HG03565 (cell line): ENCODE measurements at regions not wholly inside any gene's neighbourhood (a gene's known extent, or its start where the extent isn't known, plus 50 kb on each side); places are given as distances from the start of the nearest gene placed in this dataset.
A peak's percentile ranks its signal among the peaks of the same experiment; 100 is the strongest.
"Not testable (repeated sequence)": the region's sequence is repeated elsewhere in the genome, so short reads cannot be mapped to it uniquely, and the experiment has no call there.

Source experiments
- ATAC-seq: cut with Tn5 transposase; IDR thresholded peaks from one replicate; pipeline ENCODE4 v1.9.1; 2021; ENCODE audit warnings: mild to moderate bottlenecking, moderate library complexity; ENCODE audit not compliant: unreplicated experiment

- ATAC-seq: not testable (repeated sequence)
Measured at GRCh38 chr6:67804808-67805207, 830.3 kb upstream of the ADGRB3 start.

DNA sequence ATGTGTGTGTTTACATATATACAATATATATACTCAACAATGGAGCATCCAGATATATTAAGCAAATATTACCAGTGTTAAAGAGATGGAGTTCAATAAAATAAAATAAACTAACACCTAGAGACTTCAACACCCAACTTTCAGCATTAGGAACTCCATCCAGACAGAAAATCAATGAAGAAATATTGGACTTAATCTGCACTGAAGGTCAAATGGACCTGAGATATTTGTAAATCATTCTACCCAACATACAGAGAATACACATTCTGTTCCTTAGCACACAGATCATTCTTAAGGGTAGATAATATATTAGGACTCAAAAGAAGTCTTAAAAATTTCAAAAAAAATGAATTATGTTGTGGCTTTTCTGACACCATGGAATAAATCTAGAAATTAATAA, 832.3 kb upstream of the ADGRB3 start:
- no peak for ATAC-seq

- no peak for ATAC-seq
Measured at GRCh38 chr6:67792996-67793395, 842.1 kb upstream of the ADGRB3 start.

DNA sequence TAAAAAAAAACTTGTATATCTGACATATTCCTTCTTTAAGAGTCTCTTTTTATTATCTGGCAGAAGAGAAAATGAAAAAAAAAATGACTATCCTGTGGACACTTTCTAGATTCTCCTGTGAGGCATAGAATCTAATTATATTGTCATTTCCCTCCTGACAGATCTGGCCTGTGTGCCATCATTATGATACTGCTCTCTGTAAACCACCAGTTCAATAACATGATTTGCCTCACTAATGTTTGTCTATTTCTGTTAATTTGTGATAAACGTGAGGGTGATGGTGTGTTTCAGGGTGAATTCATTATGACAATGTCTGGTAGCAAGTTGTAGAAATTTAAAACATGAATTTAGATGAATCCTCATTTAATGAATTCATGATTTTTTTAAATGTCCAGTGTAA, 844.5 kb upstream of the ADGRB3 start:
- ATAC-seq: no peak

DNA sequence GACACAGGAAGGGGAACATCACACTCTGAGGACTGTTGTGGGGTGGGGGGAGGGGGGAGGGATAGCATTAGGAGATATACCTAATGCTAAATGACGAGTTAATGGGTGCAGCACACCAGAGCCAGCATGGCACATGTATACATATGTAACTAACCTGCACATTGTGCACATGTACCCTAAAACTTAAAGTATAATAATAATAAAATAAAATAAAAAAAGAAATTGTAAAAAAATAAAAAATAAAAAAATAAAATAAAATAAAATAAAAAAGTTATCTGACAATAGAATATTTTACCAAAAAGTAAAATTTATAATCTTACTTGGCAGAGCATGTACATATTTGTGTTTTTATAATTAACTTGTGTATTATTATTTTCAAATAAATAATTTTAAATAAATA, 848.0 kb upstream of the ADGRB3 start:
- not testable (repeated sequence) for ATAC-seq

- no peak for ATAC-seq
Measured at GRCh38 chr6:67779876-67780275, 855.2 kb upstream of the ADGRB3 start.

DNA sequence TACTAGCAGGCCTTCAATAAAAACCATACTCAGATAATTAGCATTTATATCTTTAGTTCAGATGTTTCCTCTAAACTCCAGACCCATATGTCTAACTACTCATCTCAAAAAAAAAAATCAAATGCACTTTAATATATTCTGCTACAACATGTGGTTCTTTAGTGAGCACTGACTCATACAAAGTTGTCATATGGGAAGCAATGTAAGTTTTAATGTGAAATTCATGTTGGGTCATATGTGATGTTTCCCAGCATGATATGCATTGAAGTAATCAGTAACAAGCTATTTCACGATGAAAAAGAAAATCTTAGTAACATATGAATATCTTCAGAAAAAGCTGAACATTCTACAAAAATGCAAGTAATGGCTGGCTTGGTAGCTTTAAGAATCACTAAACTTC, 859.7 kb upstream of the ADGRB3 start:
- no peak for ATAC-seq

DNA sequence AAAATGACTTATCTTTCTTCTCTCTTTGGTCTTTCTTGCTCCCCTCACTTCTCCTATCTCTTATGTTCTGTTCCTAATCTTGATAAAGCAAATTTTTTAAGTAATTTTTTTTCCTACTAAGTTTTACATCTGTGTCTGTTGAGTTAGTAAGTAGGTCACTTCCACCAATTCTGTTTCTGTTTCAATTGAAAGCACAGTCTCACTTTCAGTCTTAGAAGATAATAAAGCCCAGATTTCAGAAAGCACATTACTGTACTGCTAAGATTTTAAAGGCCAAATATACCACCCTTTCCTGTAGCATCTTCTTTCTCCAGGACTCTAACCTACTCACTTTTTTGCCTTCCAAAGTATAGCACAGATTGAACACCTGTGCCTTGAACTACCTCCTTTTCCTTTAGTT, 866.1 kb upstream of the ADGRB3 start:
- peak; percentile 83 for ATAC-seq

DNA sequence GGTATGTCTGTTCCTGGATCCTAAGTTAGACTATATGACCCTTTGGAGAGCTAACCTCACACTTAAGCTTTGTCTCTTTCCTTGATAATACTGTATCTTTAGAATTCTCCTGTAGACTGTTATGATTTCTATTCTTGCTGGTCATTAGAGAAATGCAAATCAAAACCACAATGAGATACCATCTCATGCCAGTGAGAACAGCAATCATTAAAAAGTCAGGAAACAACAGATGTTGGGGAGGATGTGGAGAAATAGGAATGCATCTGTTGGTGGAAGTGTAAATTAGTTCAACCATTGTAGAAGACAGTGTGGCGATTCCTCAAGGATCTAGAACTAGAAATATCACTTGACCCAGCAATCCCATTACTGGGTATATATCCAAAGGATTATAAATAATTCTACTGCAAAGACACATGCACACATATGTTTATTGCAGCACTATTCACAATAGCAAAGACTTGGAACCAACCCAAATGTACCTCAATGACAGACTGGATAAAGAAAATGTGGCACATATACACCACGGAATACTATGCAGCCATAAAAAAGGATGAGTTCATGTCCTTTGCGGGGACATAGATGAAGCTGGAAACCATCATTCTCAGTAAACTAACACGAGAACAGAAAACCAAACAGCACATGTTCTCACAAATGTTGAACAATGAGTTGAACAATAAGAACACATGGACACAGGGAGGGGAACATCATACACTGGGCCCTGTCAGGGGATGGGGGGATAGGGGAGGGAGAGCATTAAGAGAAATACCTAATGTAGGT, 867.8 kb upstream of the ADGRB3 start:
- ATAC-seq: not testable (repeated sequence)

- ATAC-seq: no peak
Measured at GRCh38 chr6:67766057-67766456, 869.0 kb upstream of the ADGRB3 start.

- no peak for ATAC-seq
Measured at GRCh38 chr6:67759001-67759400, 876.1 kb upstream of the ADGRB3 start.

DNA sequence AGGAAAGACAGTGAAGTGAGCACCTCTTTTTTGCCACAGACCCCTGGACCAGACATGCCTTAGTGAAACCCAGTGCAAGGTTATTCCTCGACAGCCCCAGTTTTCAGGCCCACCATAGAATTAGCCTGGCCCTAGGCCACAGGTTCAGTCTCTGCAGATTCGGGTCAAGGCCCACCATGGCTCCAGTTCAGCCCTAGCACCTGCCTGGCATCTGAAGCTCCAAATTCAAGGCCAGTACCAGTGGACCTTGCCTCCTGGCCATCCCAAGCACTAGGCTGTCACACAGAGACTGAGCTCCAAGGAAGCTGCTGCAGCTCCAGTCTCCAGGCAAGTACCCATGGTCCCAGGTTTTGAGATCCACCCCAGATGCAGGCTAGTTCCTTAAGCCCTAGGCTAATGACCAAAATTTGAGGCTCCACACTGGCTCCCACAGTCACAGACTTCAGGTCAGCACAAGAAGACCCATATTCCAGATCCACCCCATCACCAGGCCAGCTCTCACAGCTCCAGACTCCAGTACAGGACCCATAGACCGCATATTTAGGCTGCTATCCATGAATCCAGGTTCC, 877.5 kb upstream of the ADGRB3 start:
- no peak for ATAC-seq

DNA sequence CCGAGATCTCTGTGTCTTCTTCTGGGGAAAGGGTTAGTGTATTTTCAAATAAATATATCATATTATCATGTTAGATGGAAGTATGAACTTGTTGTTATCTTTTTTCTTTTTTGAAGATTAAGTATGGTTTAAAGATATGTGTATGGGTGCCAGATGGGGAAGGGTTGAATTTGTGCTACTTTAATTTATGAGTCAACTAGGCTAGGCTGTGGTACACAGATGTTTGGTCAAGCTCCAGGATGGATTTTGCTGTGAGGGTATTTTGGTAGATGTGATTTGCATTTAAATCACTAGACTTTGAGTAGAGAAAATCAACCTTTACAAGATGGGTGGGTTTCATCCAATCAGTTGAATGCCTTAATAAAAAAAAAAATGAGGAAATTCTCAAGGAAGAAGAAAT, 886.6 kb upstream of the ADGRB3 start:
- ATAC-seq: no peak

GRCh38 chr6:67736816-67737215, 898.3 kb upstream of the ADGRB3 start:
- ATAC-seq: no peak

DNA sequence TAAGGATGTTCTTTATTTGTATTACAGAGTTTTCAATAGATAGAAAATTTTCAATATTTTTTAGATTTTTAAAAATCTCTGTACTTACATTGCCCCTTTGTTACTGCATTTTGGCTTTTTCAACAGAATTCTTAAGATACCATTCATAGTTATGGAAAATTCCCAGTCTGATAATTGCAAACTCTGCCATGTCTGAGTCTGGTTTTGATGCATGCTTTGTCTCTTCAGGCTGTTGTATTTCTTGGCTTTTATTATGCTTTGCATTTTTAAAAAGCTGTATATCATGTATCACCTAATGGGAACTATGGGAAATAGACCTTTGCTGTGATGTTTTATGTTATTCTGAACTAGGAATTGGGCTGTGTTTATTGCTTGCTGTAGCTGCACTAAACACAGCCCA, 898.9 kb upstream of the ADGRB3 start:
- no peak for ATAC-seq

GRCh38 chr6:67735623-67736022, 899.5 kb upstream of the ADGRB3 start:
- no peak for ATAC-seq

DNA sequence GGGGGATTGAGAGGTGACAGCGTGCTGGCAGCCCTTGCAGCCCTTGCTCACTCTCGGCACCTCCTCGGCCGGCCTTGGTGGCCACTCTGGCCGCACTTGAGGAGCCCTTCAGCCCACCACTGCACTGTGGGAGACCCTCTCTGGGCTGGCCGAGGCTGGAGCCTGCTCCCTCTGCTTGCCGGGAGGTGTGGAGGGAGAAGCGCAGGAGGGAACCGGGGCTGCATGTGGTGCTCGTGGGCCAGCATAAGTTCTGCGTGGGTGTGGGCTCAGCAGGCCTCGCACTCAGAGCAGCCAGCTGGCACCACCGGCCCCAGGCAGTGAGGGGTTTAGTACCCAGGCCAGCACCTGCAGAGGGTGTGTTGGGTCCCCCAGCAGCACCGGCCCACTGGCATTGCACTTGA, 912.2 kb upstream of the ADGRB3 start:
- ATAC-seq: no peak

DNA sequence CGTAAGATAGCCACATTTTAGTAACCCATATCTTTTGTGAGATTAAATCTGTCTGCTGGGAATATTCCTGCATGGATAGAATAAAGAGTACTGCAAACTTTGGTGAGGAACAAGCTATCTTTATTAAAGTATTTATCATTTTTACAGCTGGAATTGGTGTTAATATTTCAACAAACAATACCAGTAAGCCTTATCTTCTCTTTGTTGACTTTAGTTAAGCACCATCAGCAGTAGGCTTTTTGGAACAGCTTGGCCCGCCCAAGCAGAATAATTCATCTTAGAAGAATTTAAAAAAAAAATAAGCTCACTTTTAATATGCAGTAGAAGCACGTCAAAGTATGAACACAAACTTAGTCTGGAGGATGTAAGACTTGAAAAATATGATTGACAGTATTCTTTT, 917.8 kb upstream of the ADGRB3 start:
- no peak for ATAC-seq

GRCh38 chr6:67706388-67706787, 928.7 kb upstream of the ADGRB3 start:
- ATAC-seq: no peak

- no peak for ATAC-seq
Measured at GRCh38 chr6:67698534-67698933, 936.5 kb upstream of the ADGRB3 start.

DNA sequence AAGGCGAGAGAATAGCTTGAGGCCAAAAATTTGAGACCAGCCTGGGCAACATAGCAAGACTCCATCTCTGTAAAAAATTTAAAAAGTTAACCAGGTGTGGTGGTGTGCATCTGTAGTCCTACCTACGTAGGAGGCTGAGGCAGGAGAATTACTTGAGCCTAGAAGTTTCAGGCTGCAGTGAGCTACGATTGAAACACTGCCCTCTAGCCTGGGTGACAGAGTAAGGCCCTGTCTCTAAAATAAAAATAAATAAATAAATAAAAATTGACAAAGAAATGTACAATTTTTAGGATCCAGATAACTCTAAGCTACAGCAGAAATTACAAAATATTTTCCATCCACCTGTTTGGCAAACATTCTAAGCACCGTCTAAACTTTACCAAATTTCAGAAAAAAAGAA, 941.0 kb upstream of the ADGRB3 start:
- ATAC-seq: no peak

GRCh38 chr6:67689329-67689728, 945.8 kb upstream of the ADGRB3 start:
- no peak for ATAC-seq

DNA sequence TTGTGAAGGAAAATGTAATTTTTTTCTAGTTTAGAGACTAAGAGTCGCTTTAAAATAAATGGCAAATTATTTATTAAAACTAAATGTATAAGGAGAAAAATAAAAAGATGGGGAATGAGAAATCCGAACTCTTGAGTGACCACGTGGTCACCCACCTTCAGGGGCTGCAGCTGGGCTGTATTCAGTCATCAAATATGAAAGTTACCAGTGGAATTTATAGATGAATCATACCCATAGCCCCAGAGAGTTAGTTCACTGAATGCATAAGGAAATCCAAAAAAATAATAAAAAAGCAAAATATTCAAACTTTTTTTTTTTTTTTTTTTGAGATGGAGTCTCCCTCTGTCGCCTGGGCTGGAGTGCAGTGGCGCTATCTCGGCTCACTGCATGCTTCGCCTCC, 947.7 kb upstream of the ADGRB3 start:
- ATAC-seq: no peak
